Neural cell (in vitro differentiated cells): ENCODE measurements at regions not wholly inside any gene's neighbourhood (a gene's known extent, or its start where the extent isn't known, plus 50 kb on each side); places are given as distances from the start of the nearest gene placed in this dataset.

Experiments
- H2AFZ ChIP-seq: fragments of 200-600, 300-800 bp; sonication (generic), shearing (Covaris generic); 2 replicates; pipeline ENCODE4 v1.6.0; 2014; ENCODE audit warnings: low read depth, mild to moderate bottlenecking, antibody characterized with exemption, low read length, moderate library complexity
- H3F3A ChIP-seq: fragments of 200-600 bp; shearing (Covaris generic); 2 replicates; pipeline ENCODE4 v1.6.1; 2016; ENCODE audit warnings: mild to moderate bottlenecking, moderate library complexity, mixed read lengths, antibody characterized with exemption, low read length; ENCODE audit not compliant: insufficient read depth, poor library complexity, severe bottlenecking
- H3K27ac ChIP-seq: fragments of 200-600, 300-800 bp; sonication (generic), shearing (Covaris generic); 2 replicates; pipeline ENCODE4 v1.5.1; 2014; ENCODE audit warnings: mild to moderate bottlenecking, low read length, moderate library complexity
- H3K27me3 ChIP-seq: fragments of 300-800, 200-600 bp; sonication (generic), shearing (Covaris generic); 2 replicates; pipeline ENCODE4 v1.6.0; 2014; ENCODE audit warnings: mild to moderate bottlenecking, low read depth, low read length, moderate library complexity; ENCODE audit not compliant: insufficient read depth
- H3K36me3 ChIP-seq: fragments of 300-800, 200-600 bp; sonication (generic), shearing (Covaris generic); 2 replicates; pipeline ENCODE4 v1.5.1; 2014; ENCODE audit warnings: mild to moderate bottlenecking, antibody characterized with exemption, low read length, moderate library complexity; ENCODE audit not compliant: insufficient read depth
- H3K4me2 ChIP-seq: fragments of 300-800, 200-600 bp; sonication (generic), shearing (Covaris generic); 2 replicates; pipeline ENCODE4 v1.6.0; 2014; ENCODE audit warnings: mild to moderate bottlenecking, low read length
- H3K4me3 ChIP-seq: fragments of 300-800, 200-600 bp; sonication (generic), shearing (Covaris generic); 2 replicates; pipeline ENCODE4 v1.5.1; 2014; ENCODE audit warnings: mild to moderate bottlenecking, low read length, moderate library complexity
- H3K79me2 ChIP-seq: fragments of 200-600 bp; shearing (Covaris generic); replicated peaks from 2 replicates; pipeline ENCODE4 v1.6.0; 2014; ENCODE audit warnings: mild to moderate bottlenecking, low read length, moderate library complexity; ENCODE audit not compliant: insufficient read depth
- H3K9ac ChIP-seq: fragments of 300-800, 200-600 bp; sonication (generic), shearing (Covaris generic); 2 replicates; pipeline ENCODE4 v1.6.1; 2016; ENCODE audit warnings: mild to moderate bottlenecking, low read length, mixed read lengths
- H3K9me2 ChIP-seq: fragments of 200-600 bp; shearing (Covaris generic); 2 replicates; pipeline ENCODE4 v1.6.1; 2016; ENCODE audit warnings: mild to moderate bottlenecking, low read length, mixed read lengths; ENCODE audit not compliant: insufficient read depth
- H3K9me3 ChIP-seq: fragments of 200-600, 300-800 bp; sonication (generic), shearing (Covaris generic); 2 replicates; pipeline ENCODE4 v1.6.1; 2016; ENCODE audit warnings: mild to moderate bottlenecking, mixed run types, low read length, moderate library complexity, mixed read lengths
- H4K20me1 ChIP-seq: fragments of 200-600 bp; shearing (Covaris generic); 2 replicates; pipeline ENCODE4 v1.6.1; 2016; ENCODE audit warnings: mild to moderate bottlenecking, mixed run types; ENCODE audit not compliant: insufficient read depth
- CTCF ChIP-seq: fragments of 450-650 bp; IDR thresholded peaks from 2 replicates; pipeline ENCODE4 v1.5.1; 2014; ENCODE audit warnings: antibody characterized with exemption, mild to moderate bottlenecking, moderate library complexity; ENCODE audit not compliant: poor library complexity, severe bottlenecking
- EP300 ChIP-seq: fragments of 450-650 bp; conservative IDR thresholded peaks from 2 replicates; pipeline ENCODE4 v1.6.1; 2014; ENCODE audit warnings: antibody characterized with exemption, mild to moderate bottlenecking, moderate library complexity; ENCODE audit not compliant: poor library complexity, severe bottlenecking
- EZH2 ChIP-seq: fragments of 200-600, 300-800 bp; shearing (Covaris generic), sonication (generic); IDR thresholded peaks from 2 replicates; pipeline ENCODE4 v1.6.1; 2014; ENCODE audit warnings: antibody characterized with exemption, low read length, borderline replicate concordance, mild to moderate bottlenecking; ENCODE audit not compliant: insufficient read depth, poor library complexity, severe bottlenecking
- MXI1 ChIP-seq: fragments of 450-650 bp; conservative IDR thresholded peaks from 2 replicates; pipeline ENCODE4 v1.6.1; 2014; ENCODE audit warnings: antibody characterized with exemption, mild to moderate bottlenecking; ENCODE audit not compliant: poor library complexity, severe bottlenecking
- POLR2AphosphoS5 ChIP-seq: IDR thresholded peaks from 2 replicates; pipeline ENCODE4 v1.6.1; 2012
- RAD21 ChIP-seq: fragments of 450-650 bp; conservative IDR thresholded peaks from 2 replicates; pipeline ENCODE4 v1.6.1; 2014; ENCODE audit warnings: antibody characterized with exemption, mild to moderate bottlenecking, moderate library complexity
- REST ChIP-seq: IDR thresholded peaks from 2 replicates; pipeline ENCODE4 v1.6.1; 2012; ENCODE audit warnings: borderline replicate concordance
- SMC3 ChIP-seq: fragments of 450-650 bp; conservative IDR thresholded peaks from 2 replicates; pipeline ENCODE4 v1.6.1; 2014; ENCODE audit warnings: antibody characterized with exemption, mild to moderate bottlenecking, moderate library complexity; ENCODE audit not compliant: poor library complexity
- TAF1 ChIP-seq: IDR thresholded peaks from 2 replicates; pipeline ENCODE4 v1.6.1; 2012; ENCODE audit warnings: low read depth

GRCh38 chr16:52386694-52387093, 160.2 kb downstream of the TOX3 start:
- no peak overlapping the region for H3K9ac ChIP-seq
- H4K20me1 ChIP-seq, result no peaks in the 10 kb centered on the region
- no peaks in the 10 kb centered on the region for H3F3A ChIP-seq
- no peak overlapping the region for H3K4me2 ChIP-seq
- no peaks in the 10 kb centered on the region for H3K79me2 ChIP-seq
- H3K9me3 ChIP-seq, result no peaks in the 10 kb centered on the region
- H2AFZ ChIP-seq, result no peak overlapping the region
- H3K4me3 ChIP-seq, result no peak overlapping the region
- H3K27ac ChIP-seq, result no peak overlapping the region
- H3K9me2 ChIP-seq, result no peaks in the 10 kb centered on the region
- TF ChIP-seq TAF1 (no peak), POLR2AphosphoS5 (no peak), EP300 (no peak), SMC3 (no peak), CTCF (no peak), MXI1 (no peak), REST (no peak), RAD21 (no peak), EZH2 (no peak)
- no peaks in the 10 kb centered on the region for H3K27me3 ChIP-seq
- no peaks in the 10 kb centered on the region for H3K36me3 ChIP-seq

GRCh38 chr16:52384378-52384777, 162.6 kb downstream of the TOX3 start:
- no peaks in the 10 kb centered on the region for H3K27me3 ChIP-seq
- no peak overlapping the region for H3K4me3 ChIP-seq
- H3K27ac ChIP-seq, result no peak overlapping the region
- no peak overlapping the region for H3K4me2 ChIP-seq
- H3K9ac ChIP-seq, result no peak overlapping the region
- no peaks in the 10 kb centered on the region for H3F3A ChIP-seq
- H3K79me2 ChIP-seq, result no peaks in the 10 kb centered on the region
- H2AFZ ChIP-seq, result no peak overlapping the region
- H3K9me2 ChIP-seq, result no peaks in the 10 kb centered on the region
- H4K20me1 ChIP-seq, result no peaks in the 10 kb centered on the region
- TF ChIP-seq POLR2AphosphoS5 (no peak), TAF1 (no peak)
- no peaks in the 10 kb centered on the region for H3K9me3 ChIP-seq
- H3K36me3 ChIP-seq, result no peaks in the 10 kb centered on the region
